ENCODE measurements at regions not wholly inside any gene's neighbourhood (a gene's known extent, or its start where the extent isn't known, plus 50 kb on each side); places are given as distances from the start of the nearest gene placed in this dataset.

- no peak for ATAC-seq
These were observed 53.0 kb upstream of the FUT8 start for GRCh38 chr14:65359503-65359902.

- ATAC-seq = no peak
These were observed 52.3 kb upstream of the FUT8 start for GRCh38 chr14:65360144-65360784.

- ATAC-seq = peak; percentile 82
These were observed 50.6 kb upstream of the FUT8 start for GRCh38 chr14:65361920-65362319.
